Stimulated activated CD4-positive, alpha-beta T cell treated with anti-CD3 and anti-CD28 coated beads, Interleukin-12 subunit alpha, Interleukin-12 subunit beta, amount 100 ng/mL, for 4 hours (primary cell): ENCODE measurements at regions not wholly inside any gene's neighbourhood (a gene's known extent, or its start where the extent isn't known, plus 50 kb on each side); places are given as distances from the start of the nearest gene placed in this dataset.

ENCODE experiments used
- DNase-seq: peaks from one replicate; pipeline ENCODE4 v3.0.0-alpha.2; 2020

- DNase-seq = no peak
Observed at GRCh38 chr6:15715060-15715459, 52.2 kb upstream of the DTNBP1 start.

- DNase-seq = no peak
Observed at GRCh38 chr6:15714658-15715057, 51.8 kb upstream of the DTNBP1 start.

DNA sequence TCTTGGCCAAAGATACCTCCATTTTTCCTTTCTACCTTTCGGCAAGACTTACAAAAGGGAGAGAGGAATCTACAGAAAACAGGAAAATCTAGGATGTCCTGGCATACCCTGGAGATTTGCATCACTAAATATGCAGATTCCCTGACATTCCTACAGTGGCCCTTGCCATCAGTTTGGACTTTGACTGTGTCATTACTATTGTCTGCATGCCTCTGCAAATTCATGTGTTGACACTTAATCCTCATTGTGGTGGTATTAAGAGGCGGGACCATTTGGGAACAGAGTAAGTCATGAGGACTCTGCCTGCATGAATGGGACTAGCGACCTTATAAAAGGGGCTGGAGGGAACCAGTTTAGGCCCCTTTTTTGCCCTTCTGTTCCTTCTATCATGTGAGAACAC, 50.5 kb upstream of the DTNBP1 start:
- no peak for DNase-seq

- DNase-seq = no peak
Observed at GRCh38 chr6:15712797-15713196, 50.0 kb upstream of the DTNBP1 start.
